ENCODE measurements at regions not wholly inside any gene's neighbourhood (a gene's known extent, or its start where the extent isn't known, plus 50 kb on each side); places are given as distances from the start of the nearest gene placed in this dataset.

DNA sequence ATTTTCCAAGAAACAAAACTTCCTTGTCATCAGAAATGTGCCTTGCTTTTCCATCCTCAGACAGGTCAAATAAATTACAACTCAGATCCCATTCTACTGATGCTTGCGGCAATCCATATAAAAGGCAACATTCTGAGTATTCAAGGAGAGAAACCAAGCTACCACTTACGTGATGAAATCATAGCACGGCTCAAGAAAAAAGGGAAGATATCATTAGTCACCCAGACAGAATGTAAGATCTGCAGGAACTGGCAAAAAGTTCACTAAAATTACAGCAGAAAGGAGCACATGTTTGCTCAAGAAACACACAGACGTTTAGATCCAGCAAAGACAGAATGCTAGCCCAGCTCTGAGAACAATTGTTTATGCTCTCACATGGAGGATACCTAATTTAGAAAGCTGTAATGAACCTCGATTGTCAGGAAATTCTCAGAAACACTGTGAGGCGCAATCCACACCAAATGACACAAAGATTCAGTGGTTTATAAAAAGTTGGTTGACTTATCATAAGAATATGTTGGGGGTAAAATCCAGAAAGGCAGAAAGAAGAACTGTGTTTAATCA lies 304.2 kb downstream of the ADGRG6 start:
- Histone ChIP-seq H3K4me1 (no peaks in the 10 kb centered on the region), H3K9me3 (no peaks in the 10 kb centered on the region), H3K36me3 (no peaks in the 10 kb centered on the region), H3K27me3 (no peaks in the 10 kb centered on the region), H3K4me3 (no peak overlapping the region), H3K27ac (no peak overlapping the region)
- DNase-seq (ENCODE audit: low spot score in 2 of 2), result no peak
- TF ChIP-seq, protein P1, sequence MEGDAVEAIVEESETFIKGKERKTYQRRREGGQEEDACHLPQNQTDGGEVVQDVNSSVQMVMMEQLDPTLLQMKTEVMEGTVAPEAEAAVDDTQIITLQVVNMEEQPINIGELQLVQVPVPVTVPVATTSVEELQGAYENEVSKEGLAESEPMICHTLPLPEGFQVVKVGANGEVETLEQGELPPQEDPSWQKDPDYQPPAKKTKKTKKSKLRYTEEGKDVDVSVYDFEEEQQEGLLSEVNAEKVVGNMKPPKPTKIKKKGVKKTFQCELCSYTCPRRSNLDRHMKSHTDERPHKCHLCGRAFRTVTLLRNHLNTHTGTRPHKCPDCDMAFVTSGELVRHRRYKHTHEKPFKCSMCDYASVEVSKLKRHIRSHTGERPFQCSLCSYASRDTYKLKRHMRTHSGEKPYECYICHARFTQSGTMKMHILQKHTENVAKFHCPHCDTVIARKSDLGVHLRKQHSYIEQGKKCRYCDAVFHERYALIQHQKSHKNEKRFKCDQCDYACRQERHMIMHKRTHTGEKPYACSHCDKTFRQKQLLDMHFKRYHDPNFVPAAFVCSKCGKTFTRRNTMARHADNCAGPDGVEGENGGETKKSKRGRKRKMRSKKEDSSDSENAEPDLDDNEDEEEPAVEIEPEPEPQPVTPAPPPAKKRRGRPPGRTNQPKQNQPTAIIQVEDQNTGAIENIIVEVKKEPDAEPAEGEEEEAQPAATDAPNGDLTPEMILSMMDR (IDR thresholded peaks at IDR 0.05), result no peak
- intact Hi-C loops (cut with DNase I), result no loop called here

DNA sequence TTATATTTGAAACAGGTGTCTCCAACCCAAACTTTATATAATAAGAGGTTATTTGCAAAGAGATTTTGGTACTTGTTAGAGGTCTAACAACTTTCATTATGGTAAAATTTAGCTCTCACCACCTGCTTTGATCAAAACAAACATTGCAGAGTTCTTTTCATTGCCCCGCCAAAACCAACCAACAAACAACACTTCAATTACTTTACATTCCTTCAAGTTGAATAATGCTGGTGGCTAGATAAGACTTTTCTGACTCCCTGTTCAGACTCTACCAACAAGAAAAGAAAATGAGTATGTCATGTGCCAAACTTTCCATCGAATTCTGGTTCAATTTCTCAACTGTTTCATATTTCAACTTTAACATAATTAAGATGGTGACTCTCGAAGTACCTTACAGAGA lies 311.1 kb downstream of the ADGRG6 start:
- no peaks in the 10 kb centered on the region for H3K36me3 ChIP-seq
- H3K4me1 ChIP-seq, result no peaks in the 10 kb centered on the region
- intact Hi-C loops (cut with DNase I), result no loop called here
- no peak overlapping the region for H3K27ac ChIP-seq
- DNase-seq (ENCODE audit: low spot score in 2 of 2), result no peak
- TF ChIP-seq, protein P1 (IDR thresholded peaks at IDR 0.05), result no peak
- no peak overlapping the region for H3K4me3 ChIP-seq
- H3K27me3 ChIP-seq, result no peaks in the 10 kb centered on the region
- peaks cover 0 to 5% of the 10 kb centered on the region in 2 donors for H3K9me3 ChIP-seq

DNA sequence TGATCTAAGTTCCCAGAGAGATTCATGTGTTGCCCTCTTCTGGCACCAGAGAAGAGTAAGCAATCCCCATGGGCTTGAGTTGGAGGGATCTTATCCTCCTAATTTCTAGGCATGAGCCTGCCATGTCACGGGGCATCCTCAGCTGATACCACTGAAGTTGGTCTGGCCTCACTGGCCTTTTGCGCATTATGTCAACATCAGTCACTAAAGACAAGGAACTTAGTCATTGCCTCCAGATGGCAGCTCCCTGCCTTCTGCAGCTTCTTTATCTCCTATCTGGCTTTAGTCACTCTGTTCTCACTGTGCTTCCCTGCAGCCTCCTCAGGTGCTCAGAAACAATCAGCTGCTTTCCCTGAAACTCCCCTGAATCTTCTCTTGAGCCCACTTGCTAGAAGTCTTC lies 312.2 kb downstream of the ADGRG6 start:
- Histone ChIP-seq H3K36me3 (no peaks in the 10 kb centered on the region), H3K4me1 (no peaks in the 10 kb centered on the region), H3K4me3 (no peak overlapping the region), H3K27ac (no peak overlapping the region), H3K9me3 (peaks cover 0 to 5% of the 10 kb centered on the region in 2 donors), H3K27me3 (no peaks in the 10 kb centered on the region)
- no peak for DNase-seq (ENCODE audit: low spot score in 2 of 2)
- intact Hi-C loops (cut with DNase I), result no loop called here
- TF ChIP-seq, protein P1 (IDR thresholded peaks at IDR 0.05), result no peak

DNA sequence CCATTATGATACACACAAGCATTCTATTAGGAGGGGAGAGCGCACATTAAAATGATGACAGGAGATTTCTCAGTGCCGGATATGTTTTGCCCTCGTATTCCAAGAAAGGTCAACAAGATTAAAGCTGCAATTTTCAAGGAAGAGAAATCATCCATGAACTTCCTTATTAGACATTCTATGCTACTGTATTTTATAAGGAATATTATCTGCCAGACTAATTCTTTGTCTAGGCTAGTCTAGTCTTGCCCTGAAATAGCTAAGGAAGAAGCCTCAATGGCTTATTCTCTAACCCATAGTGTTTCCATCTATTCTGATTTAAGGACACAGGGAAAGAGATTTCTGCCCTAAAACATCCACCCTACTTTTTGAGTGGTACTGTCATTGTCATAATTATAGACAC lies 315.4 kb downstream of the ADGRG6 start:
- Histone ChIP-seq H3K9me3 (peaks cover 0 to under 1% of the 10 kb centered on the region in 2 donors), H3K27me3 (no peaks in the 10 kb centered on the region), H3K36me3 (no peaks in the 10 kb centered on the region), H3K4me3 (no peak overlapping the region), H3K27ac (no peak overlapping the region), H3K4me1 (no peaks in the 10 kb centered on the region)
- DNase-seq (ENCODE audit: low spot score in 2 of 2), result no peak
- intact Hi-C loops (cut with DNase I), result no loop called here
- TF ChIP-seq, protein P1 (IDR thresholded peaks at IDR 0.05), result no peak

DNA sequence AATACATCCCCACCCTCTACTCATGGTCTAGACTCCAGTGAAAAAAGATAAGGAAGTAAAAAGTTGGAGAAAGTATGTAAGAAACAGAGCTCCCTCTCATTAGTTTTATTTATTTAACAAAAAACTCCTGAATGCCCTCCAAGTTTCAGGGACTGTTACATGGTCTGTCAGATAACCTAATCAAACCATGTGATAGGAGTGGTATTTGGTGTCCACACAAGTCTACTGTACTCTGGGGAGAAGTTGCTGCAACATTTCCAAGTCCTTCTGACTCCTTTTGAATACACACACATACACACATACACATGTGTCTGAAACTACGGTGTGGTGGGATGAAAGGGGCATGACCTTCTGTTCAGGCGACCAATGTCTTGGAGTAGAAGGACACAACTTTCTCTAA lies 320.0 kb downstream of the ADGRG6 start:
- intact Hi-C loops (cut with DNase I), result loop anchor here (2.0 kb wide), 1 partner anchor 35 kb away; no protein-coding TSS in a partner anchor
- Histone ChIP-seq H3K36me3 (no peaks in the 10 kb centered on the region), H3K9me3 (no peaks in the 10 kb centered on the region), H3K4me3 (no peak overlapping the region), H3K27ac (no peak overlapping the region), H3K27me3 (no peaks in the 10 kb centered on the region), H3K4me1 (no peaks in the 10 kb centered on the region)
- DNase-seq (ENCODE audit: low spot score in 2 of 2), result no peak
- TF ChIP-seq, protein P1 (IDR thresholded peaks at IDR 0.05), result no peak
